ENCODE measurements at regions not wholly inside any gene's neighbourhood (a gene's known extent, or its start where the extent isn't known, plus 50 kb on each side); places are given as distances from the start of the nearest gene placed in this dataset.

- no peak for DNase-seq (ENCODE audit: low spot score)
- TF ChIP-seq CTCF (IDR thresholded peaks at IDR 0.05; ENCODE audit: extremely low read depth, missing control alignments), result no peak
These were observed 131.3 kb upstream of the PPP1R26 start for GRCh38 chr9:135348076-135348787.

- TF ChIP-seq CTCF (IDR thresholded peaks at IDR 0.05; ENCODE audit: extremely low read depth, missing control alignments), result no peak
- DNase-seq (ENCODE audit: low spot score), result no peak
These were observed 130.8 kb upstream of the PPP1R26 start for GRCh38 chr9:135348788-135349150.

GRCh38 chr9:135349212-135350002 lies 130.2 kb upstream of the PPP1R26 start:
- no peak for TF ChIP-seq CTCF (IDR thresholded peaks at IDR 0.05; ENCODE audit: extremely low read depth, missing control alignments)
- no peak for DNase-seq (ENCODE audit: low spot score)

- no peak for DNase-seq (ENCODE audit: low spot score)
- no peak for TF ChIP-seq CTCF (IDR thresholded peaks at IDR 0.05; ENCODE audit: extremely low read depth, missing control alignments)
These were observed 129.6 kb upstream of the PPP1R26 start for GRCh38 chr9:135350003-135350315.

GRCh38 chr9:135353935-135354334 lies 125.6 kb upstream of the PPP1R26 start:
- TF ChIP-seq CTCF (IDR thresholded peaks at IDR 0.05; ENCODE audit: extremely low read depth, missing control alignments), result no peak
- no peak for DNase-seq (ENCODE audit: low spot score)

GRCh38 chr9:135355521-135356011 lies 124.0 kb upstream of the PPP1R26 start:
- TF ChIP-seq CTCF (IDR thresholded peaks at IDR 0.05; ENCODE audit: extremely low read depth, missing control alignments), result no peak
- no peak for DNase-seq (ENCODE audit: low spot score)

- TF ChIP-seq CTCF (IDR thresholded peaks at IDR 0.05; ENCODE audit: extremely low read depth, missing control alignments), result no peak
These were observed 123.6 kb upstream of the PPP1R26 start for GRCh38 chr9:135356021-135356420.

More at GRCh38 chr9:135356021-135356420, 123.6 kb upstream of the PPP1R26 start:
- DNase-seq (ENCODE audit: low spot score), result no peak
